ENCODE measurements at regions not wholly inside any gene's neighbourhood (a gene's known extent, or its start where the extent isn't known, plus 50 kb on each side); places are given as distances from the start of the nearest gene placed in this dataset.

DNA sequence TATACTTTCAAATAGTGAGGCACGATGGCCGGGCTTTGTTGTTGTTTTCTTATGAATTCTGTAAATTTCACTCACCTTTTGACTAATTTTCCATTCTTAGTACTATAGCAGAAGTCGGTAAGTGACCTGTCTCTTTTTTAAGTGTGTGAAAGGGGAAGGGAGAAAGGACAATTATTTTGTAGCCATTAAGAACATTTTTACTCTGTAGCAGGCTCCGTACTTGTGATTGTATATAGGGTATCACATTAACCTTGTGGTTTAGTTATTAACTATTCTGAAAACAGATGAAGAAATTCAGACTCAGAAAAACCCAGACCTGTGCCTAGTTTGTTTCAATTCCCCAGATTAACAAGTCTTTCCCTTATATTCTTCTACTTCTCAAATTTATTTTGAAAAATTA, 78.7 kb downstream of the CASP12 start:
- Histone ChIP-seq H3K14ac (replicated peaks; ENCODE audit: low read depth, low read length) (no peak overlapping the region), H3K4me3 (ENCODE audit: insufficient read depth, low read depth, low read length) (no peak overlapping the region), H3K4ac (ENCODE audit: low read depth, low read length) (no peak overlapping the region), H4K20me1 (ENCODE audit: insufficient read depth, low read length) (no peaks in the 10 kb centered on the region), H3K56ac (ENCODE audit: extremely low read depth, insufficient read depth, low read length) (no peak overlapping the region), H2BK15ac (ENCODE audit: low read depth, low read length) (no peak overlapping the region), H2BK20ac (ENCODE audit: low read depth, low read length) (no peak overlapping the region), H3K9ac (ENCODE audit: low read depth, low read length) (no peak overlapping the region), H2AFZ (replicated peaks; ENCODE audit: low read length, poor library complexity) (no peak overlapping the region), H3K4me2 (ENCODE audit: low read depth, low read length) (no peak overlapping the region), H3K18ac (ENCODE audit: low read depth, low read length) (no peak overlapping the region), H3K23ac (ENCODE audit: low read depth, low read length) (no peak overlapping the region), H2AK5ac (ENCODE audit: low read depth, low read length) (no peak overlapping the region), H3K27me3 (ENCODE audit: control insufficient read depth, insufficient read depth, low read length) (no peaks in the 10 kb centered on the region), H3K9me1 (ENCODE audit: insufficient read depth, low read length) (no peaks in the 10 kb centered on the region; the same call in 1 of the 2 replicates), H3K4me1 (ENCODE audit: control insufficient read depth, insufficient read depth, low read length) (no peaks in the 10 kb centered on the region), H3K79me1 (ENCODE audit: low read depth in 1 of 2, low read length in 2 of 2) (no peaks in the 10 kb centered on the region), H4K5ac (ENCODE audit: low read depth, low read length) (no peak overlapping the region), H3K36me3 (ENCODE audit: control insufficient read depth, insufficient read depth, low read length) (no peaks in the 10 kb centered on the region), H2BK120ac (ENCODE audit: low read depth, low read length) (no peak overlapping the region), H3K27ac (ENCODE audit: insufficient read depth, low read length) (no peak overlapping the region), H3K9me3 (ENCODE audit: control insufficient read depth, insufficient read depth, low read length) (no peaks in the 10 kb centered on the region), H4K8ac (ENCODE audit: low read depth in 2 of 2, low read length in 2 of 2) (no peak overlapping the region), H4K91ac (ENCODE audit: insufficient read depth, low read depth, low read length) (no peak overlapping the region), H2AK9ac (replicated peaks; ENCODE audit: low read depth, low read length, poor library complexity) (no peak overlapping the region), H2BK5ac (ENCODE audit: low read depth, low read length, poor library complexity, severe bottlenecking) (no peak overlapping the region)
- in situ Hi-C loops (cut with MboI; ENCODE audit: low sequenced_read_pairs) (no loop called here), intact Hi-C loops (cut with micrococcal nuclease) (no loop called here), dilution Hi-C loops (cut with HindIII; ENCODE audit: low sequenced_read_pairs, unreplicated experiment) (no loop called here)
- no peak for ATAC-seq (ENCODE audit: low read depth)
- ChIA-PET POLR2A (ENCODE audit: unreplicated experiment) (no interaction called here), CTCF (no interaction called here)
- WGBS, 2 experiments (ENCODE audit: extremely low coverage in 2 of 2, insufficient read length in 1 of 2) = no CpG with 5 or more reads among the region's 4 CpGs
- no peak for DNase-seq
- no TSS peak for BruUV-seq (replicated peaks)
- TF ChIP-seq CHD1 (IDR thresholded peaks at IDR 0.05; ENCODE audit: low read depth, low read length) (no peak), MAZ (IDR thresholded peaks at IDR 0.05; ENCODE audit: borderline replicate concordance, low read depth, low read length) (no peak)

All from IMR-90 (cell line).